Mucosa of rectum (tissue), 2 donors: ENCODE measurements at regions not wholly inside any gene's neighbourhood (a gene's known extent, or its start where the extent isn't known, plus 50 kb on each side); places are given as distances from the start of the nearest gene placed in this dataset.
"Not testable (repeated sequence)": the region's sequence is repeated elsewhere in the genome, so short reads cannot be mapped to it uniquely, and the experiment has no call there.

Experiments used
- H3K27ac ChIP-seq, 2 donors: one replicate each; pipeline ENCODE4 v1.7.0; 2013; ENCODE audit warnings: inconsistent platforms in 2 of 2, low read depth in 2 of 2, low read length in 2 of 2
- H3K27me3 ChIP-seq, 2 donors: one replicate each; pipeline ENCODE4 v1.7.0; 2013; ENCODE audit warnings: low read length in 2 of 2; ENCODE audit not compliant: control insufficient read depth in 2 of 2, insufficient read depth in 2 of 2
- H3K36me3 ChIP-seq, 2 donors: one replicate each; pipeline ENCODE4 v1.7.0; 2013; ENCODE audit warnings: low read length in 2 of 2; ENCODE audit not compliant: control insufficient read depth in 2 of 2, insufficient read depth in 2 of 2
- H3K4me1 ChIP-seq, 2 donors: one replicate each; pipeline ENCODE4 v1.7.0; 2013; ENCODE audit warnings: low read length in 2 of 2, mild to moderate bottlenecking in 1 of 2; ENCODE audit not compliant: control insufficient read depth in 2 of 2, insufficient read depth in 2 of 2
- H3K4me3 ChIP-seq, 2 donors: one replicate each; pipeline ENCODE4 v1.7.0; 2013; ENCODE audit warnings: low read length in 2 of 2
- H3K9ac ChIP-seq, 2 donors: one replicate each; pipeline ENCODE4 v1.7.0; 2013; ENCODE audit warnings: low read length in 2 of 2, low read depth in 1 of 2, mild to moderate bottlenecking in 1 of 2
- H3K9me3 ChIP-seq, 2 donors: one replicate each; pipeline ENCODE4 v1.7.0; 2013; ENCODE audit warnings: low read length in 2 of 2; ENCODE audit not compliant: control insufficient read depth in 2 of 2
- donor health status: healthy.
- donor health status: Normal muscosa, but diverticular disease.

- H3K4me1 ChIP-seq, result no peaks in the 10 kb centered on the region
- no peak overlapping the region for H3K4me3 ChIP-seq
- H3K27ac ChIP-seq, result no peak overlapping the region
- no peaks in the 10 kb centered on the region for H3K36me3 ChIP-seq
- no peak overlapping the region for H3K9ac ChIP-seq
- H3K27me3 ChIP-seq, result no peaks in the 10 kb centered on the region
- no peaks in the 10 kb centered on the region for H3K9me3 ChIP-seq
These were observed 290.5 kb upstream of the MEF2C start for GRCh38 chr5:89173528-89173927.

- H3K9ac ChIP-seq, result no peak overlapping the region
- H3K27me3 ChIP-seq, result no peaks in the 10 kb centered on the region
- H3K9me3 ChIP-seq, result no peaks in the 10 kb centered on the region
- no peak overlapping the region for H3K27ac ChIP-seq
- no peaks in the 10 kb centered on the region for H3K4me1 ChIP-seq
- no peaks in the 10 kb centered on the region for H3K36me3 ChIP-seq
- H3K4me3 ChIP-seq, result no peak overlapping the region
These were observed 285.8 kb upstream of the MEF2C start for GRCh38 chr5:89168766-89169165.

- not testable (repeated sequence) for H3K4me1 ChIP-seq, H3K27me3 ChIP-seq, H3K9ac ChIP-seq, H3K27ac ChIP-seq, H3K36me3 ChIP-seq, H3K9me3 ChIP-seq, H3K4me3 ChIP-seq
These were observed 281.7 kb upstream of the MEF2C start for GRCh38 chr5:89164703-89165102.

DNA sequence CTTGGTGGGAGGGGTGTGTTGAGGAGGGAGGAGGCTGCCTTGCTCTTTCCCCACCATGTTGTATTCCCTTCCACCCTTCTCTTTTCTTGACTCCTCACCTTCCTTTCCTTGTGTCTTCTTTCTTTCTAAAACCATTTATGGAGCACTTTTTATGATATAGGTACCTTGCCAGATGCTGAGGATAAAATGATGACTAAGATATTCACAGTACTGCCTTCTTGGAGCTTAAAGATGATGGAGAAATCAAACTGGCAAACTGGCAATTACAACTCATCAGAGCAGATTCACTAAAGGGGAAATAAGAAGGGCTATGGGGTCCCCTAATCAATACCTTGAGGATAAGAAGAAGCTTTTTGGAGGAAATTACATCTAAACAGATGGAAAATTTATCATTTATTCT, 273.2 kb upstream of the MEF2C start:
- no peak overlapping the region for H3K9ac ChIP-seq
- H3K27ac ChIP-seq, result no peak overlapping the region
- H3K9me3 ChIP-seq, result no peaks in the 10 kb centered on the region
- no peak overlapping the region for H3K4me3 ChIP-seq
- no peaks in the 10 kb centered on the region for H3K4me1 ChIP-seq
- no peaks in the 10 kb centered on the region for H3K27me3 ChIP-seq
- no peaks in the 10 kb centered on the region for H3K36me3 ChIP-seq

GRCh38 chr5:89147031-89147430, 264.0 kb upstream of the MEF2C start:
- Histone ChIP-seq H3K9me3 (no peaks in the 10 kb centered on the region), H3K27ac (no peak overlapping the region), H3K4me3 (no peak overlapping the region), H3K4me1 (no peaks in the 10 kb centered on the region), H3K27me3 (no peaks in the 10 kb centered on the region), H3K9ac (no peak overlapping the region), H3K36me3 (no peaks in the 10 kb centered on the region)

- Histone ChIP-seq H3K27ac (no peak overlapping the region), H3K4me3 (no peak overlapping the region), H3K4me1 (no peaks in the 10 kb centered on the region), H3K9ac (no peak overlapping the region), H3K9me3 (no peaks in the 10 kb centered on the region), H3K36me3 (no peaks in the 10 kb centered on the region), H3K27me3 (no peaks in the 10 kb centered on the region)
These were observed 254.2 kb upstream of the MEF2C start for GRCh38 chr5:89137148-89137547.

DNA sequence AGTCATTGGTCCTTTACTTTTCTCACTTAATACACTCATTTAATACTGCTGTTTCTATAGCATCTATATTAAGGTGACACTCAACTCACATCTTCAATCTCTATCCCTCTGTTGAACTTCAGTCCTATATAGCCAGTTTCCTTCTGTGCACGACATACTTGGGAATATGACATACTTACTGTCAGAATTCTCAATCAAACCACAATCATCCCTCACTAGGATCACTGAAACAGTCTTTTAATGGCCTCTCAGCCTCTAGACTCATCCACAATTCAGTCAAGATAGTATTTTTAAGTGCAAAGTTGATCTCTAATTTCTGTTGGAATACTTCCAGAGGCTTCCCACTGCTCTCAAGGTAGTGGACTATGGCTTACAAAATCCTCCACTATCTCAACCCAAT, 251.0 kb upstream of the MEF2C start:
- no peak overlapping the region for H3K4me3 ChIP-seq
- H3K9me3 ChIP-seq, result no peaks in the 10 kb centered on the region
- no peaks in the 10 kb centered on the region for H3K4me1 ChIP-seq
- H3K36me3 ChIP-seq, result no peaks in the 10 kb centered on the region
- no peak overlapping the region for H3K27ac ChIP-seq
- H3K27me3 ChIP-seq, result no peaks in the 10 kb centered on the region
- no peak overlapping the region for H3K9ac ChIP-seq

DNA sequence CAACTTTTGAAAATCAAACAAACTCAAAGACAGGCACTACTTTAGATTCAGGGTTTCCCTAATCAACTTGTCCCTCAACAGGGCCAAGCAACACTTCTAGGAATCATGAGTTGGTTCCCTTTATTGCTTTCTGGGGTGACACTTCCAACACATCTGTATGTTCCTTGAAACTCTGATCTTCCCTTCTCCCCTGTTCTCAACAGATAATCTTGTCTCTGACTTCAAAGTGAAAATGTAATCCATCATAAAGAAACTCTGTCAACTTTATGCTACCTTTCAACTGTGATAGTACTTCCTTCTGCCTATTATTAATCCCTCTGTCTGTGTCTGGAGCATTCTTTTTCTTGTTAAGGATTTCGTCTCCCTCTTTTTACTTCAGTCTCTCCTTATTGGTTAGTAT, 250.1 kb upstream of the MEF2C start:
- Histone ChIP-seq H3K9me3 (no peaks in the 10 kb centered on the region), H3K9ac (no peak overlapping the region), H3K4me3 (no peak overlapping the region), H3K27me3 (no peaks in the 10 kb centered on the region), H3K36me3 (no peaks in the 10 kb centered on the region), H3K4me1 (no peaks in the 10 kb centered on the region), H3K27ac (no peak overlapping the region)

DNA sequence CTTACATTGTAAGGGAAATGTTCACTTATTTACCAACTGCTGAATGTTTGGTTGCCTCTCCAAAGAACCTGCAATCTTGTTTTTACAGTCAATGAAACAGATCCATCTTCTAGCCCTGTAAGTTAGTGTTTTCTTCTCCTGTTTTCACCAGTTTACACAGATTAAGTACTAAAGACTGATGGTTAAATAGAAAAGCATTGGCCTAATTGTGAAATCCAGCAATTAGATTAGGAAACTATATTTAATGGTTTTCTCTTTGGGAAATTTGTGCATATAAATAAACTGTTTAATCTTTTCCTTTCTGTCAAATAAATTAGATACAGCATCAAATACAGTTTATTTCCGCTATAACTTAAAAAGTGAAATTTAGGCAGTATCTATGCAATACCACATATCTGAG, 247.9 kb upstream of the MEF2C start:
- H3K27me3 ChIP-seq, result no peaks in the 10 kb centered on the region
- H3K9me3 ChIP-seq, result no peaks in the 10 kb centered on the region
- no peak overlapping the region for H3K4me3 ChIP-seq
- no peak overlapping the region for H3K27ac ChIP-seq
- no peaks in the 10 kb centered on the region for H3K4me1 ChIP-seq
- no peak overlapping the region for H3K9ac ChIP-seq
- H3K36me3 ChIP-seq, result no peaks in the 10 kb centered on the region

- H3K27ac ChIP-seq, result no peak overlapping the region
- H3K9ac ChIP-seq, result no peak overlapping the region
- H3K9me3 ChIP-seq, result no peaks in the 10 kb centered on the region
- H3K36me3 ChIP-seq, result no peaks in the 10 kb centered on the region
- H3K4me1 ChIP-seq, result no peaks in the 10 kb centered on the region
- no peak overlapping the region for H3K4me3 ChIP-seq
- H3K27me3 ChIP-seq, result no peaks in the 10 kb centered on the region
These were observed 247.0 kb upstream of the MEF2C start for GRCh38 chr5:89129941-89130340.

GRCh38 chr5:89128906-89129625, 246.1 kb upstream of the MEF2C start:
- Histone ChIP-seq H3K9me3 (no peaks in the 10 kb centered on the region), H3K4me3 (no peak overlapping the region)

More at GRCh38 chr5:89128906-89129625, 246.1 kb upstream of the MEF2C start:
- Histone ChIP-seq H3K9ac (no peak overlapping the region), H3K36me3 (no peaks in the 10 kb centered on the region), H3K27me3 (no peaks in the 10 kb centered on the region), H3K4me1 (no peaks in the 10 kb centered on the region), H3K27ac (no peak overlapping the region)
